Neural cell (in vitro differentiated cells): ENCODE measurements at regions not wholly inside any gene's neighbourhood (a gene's known extent, or its start where the extent isn't known, plus 50 kb on each side); places are given as distances from the start of the nearest gene placed in this dataset.

ENCODE experiments used
- H2AFZ ChIP-seq: fragments of 200-600, 300-800 bp; sonication (generic), shearing (Covaris generic); 2 replicates; pipeline ENCODE4 v1.6.0; 2014; ENCODE audit warnings: low read depth, mild to moderate bottlenecking, antibody characterized with exemption, low read length, moderate library complexity
- H3F3A ChIP-seq: fragments of 200-600 bp; shearing (Covaris generic); 2 replicates; pipeline ENCODE4 v1.6.1; 2016; ENCODE audit warnings: mild to moderate bottlenecking, moderate library complexity, mixed read lengths, antibody characterized with exemption, low read length; ENCODE audit not compliant: insufficient read depth, poor library complexity, severe bottlenecking
- H3K27ac ChIP-seq: fragments of 200-600, 300-800 bp; sonication (generic), shearing (Covaris generic); 2 replicates; pipeline ENCODE4 v1.5.1; 2014; ENCODE audit warnings: mild to moderate bottlenecking, low read length, moderate library complexity
- H3K27me3 ChIP-seq: fragments of 300-800, 200-600 bp; sonication (generic), shearing (Covaris generic); 2 replicates; pipeline ENCODE4 v1.6.0; 2014; ENCODE audit warnings: mild to moderate bottlenecking, low read depth, low read length, moderate library complexity; ENCODE audit not compliant: insufficient read depth
- H3K36me3 ChIP-seq: fragments of 300-800, 200-600 bp; sonication (generic), shearing (Covaris generic); 2 replicates; pipeline ENCODE4 v1.5.1; 2014; ENCODE audit warnings: mild to moderate bottlenecking, antibody characterized with exemption, low read length, moderate library complexity; ENCODE audit not compliant: insufficient read depth
- H3K4me2 ChIP-seq: fragments of 300-800, 200-600 bp; sonication (generic), shearing (Covaris generic); 2 replicates; pipeline ENCODE4 v1.6.0; 2014; ENCODE audit warnings: mild to moderate bottlenecking, low read length
- H3K4me3 ChIP-seq: fragments of 300-800, 200-600 bp; sonication (generic), shearing (Covaris generic); 2 replicates; pipeline ENCODE4 v1.5.1; 2014; ENCODE audit warnings: mild to moderate bottlenecking, low read length, moderate library complexity
- H3K79me2 ChIP-seq: fragments of 200-600 bp; shearing (Covaris generic); replicated peaks from 2 replicates; pipeline ENCODE4 v1.6.0; 2014; ENCODE audit warnings: mild to moderate bottlenecking, low read length, moderate library complexity; ENCODE audit not compliant: insufficient read depth
- H3K9ac ChIP-seq: fragments of 300-800, 200-600 bp; sonication (generic), shearing (Covaris generic); 2 replicates; pipeline ENCODE4 v1.6.1; 2016; ENCODE audit warnings: mild to moderate bottlenecking, low read length, mixed read lengths
- H3K9me2 ChIP-seq: fragments of 200-600 bp; shearing (Covaris generic); 2 replicates; pipeline ENCODE4 v1.6.1; 2016; ENCODE audit warnings: mild to moderate bottlenecking, low read length, mixed read lengths; ENCODE audit not compliant: insufficient read depth
- H3K9me3 ChIP-seq: fragments of 200-600, 300-800 bp; sonication (generic), shearing (Covaris generic); 2 replicates; pipeline ENCODE4 v1.6.1; 2016; ENCODE audit warnings: mild to moderate bottlenecking, mixed run types, low read length, moderate library complexity, mixed read lengths
- H4K20me1 ChIP-seq: fragments of 200-600 bp; shearing (Covaris generic); 2 replicates; pipeline ENCODE4 v1.6.1; 2016; ENCODE audit warnings: mild to moderate bottlenecking, mixed run types; ENCODE audit not compliant: insufficient read depth
- EP300 ChIP-seq: fragments of 450-650 bp; conservative IDR thresholded peaks from 2 replicates; pipeline ENCODE4 v1.6.1; 2014; ENCODE audit warnings: antibody characterized with exemption, mild to moderate bottlenecking, moderate library complexity; ENCODE audit not compliant: poor library complexity, severe bottlenecking
- EZH2 ChIP-seq: fragments of 200-600, 300-800 bp; shearing (Covaris generic), sonication (generic); IDR thresholded peaks from 2 replicates; pipeline ENCODE4 v1.6.1; 2014; ENCODE audit warnings: antibody characterized with exemption, low read length, borderline replicate concordance, mild to moderate bottlenecking; ENCODE audit not compliant: insufficient read depth, poor library complexity, severe bottlenecking
- MXI1 ChIP-seq: fragments of 450-650 bp; conservative IDR thresholded peaks from 2 replicates; pipeline ENCODE4 v1.6.1; 2014; ENCODE audit warnings: antibody characterized with exemption, mild to moderate bottlenecking; ENCODE audit not compliant: poor library complexity, severe bottlenecking
- POLR2AphosphoS5 ChIP-seq: IDR thresholded peaks from 2 replicates; pipeline ENCODE4 v1.6.1; 2012
- RAD21 ChIP-seq: fragments of 450-650 bp; conservative IDR thresholded peaks from 2 replicates; pipeline ENCODE4 v1.6.1; 2014; ENCODE audit warnings: antibody characterized with exemption, mild to moderate bottlenecking, moderate library complexity
- SMC3 ChIP-seq: fragments of 450-650 bp; conservative IDR thresholded peaks from 2 replicates; pipeline ENCODE4 v1.6.1; 2014; ENCODE audit warnings: antibody characterized with exemption, mild to moderate bottlenecking, moderate library complexity; ENCODE audit not compliant: poor library complexity
- TAF1 ChIP-seq: IDR thresholded peaks from 2 replicates; pipeline ENCODE4 v1.6.1; 2012; ENCODE audit warnings: low read depth
- TF ChIP-seq, protein P1 (sequence below): fragments of 450-650 bp; IDR thresholded peaks from 2 replicates; pipeline ENCODE4 v1.5.1; 2014; ENCODE audit warnings: antibody characterized with exemption, mild to moderate bottlenecking, moderate library complexity; ENCODE audit not compliant: poor library complexity, severe bottlenecking
- TF ChIP-seq, protein P2 (sequence below): IDR thresholded peaks from 2 replicates; pipeline ENCODE4 v1.6.1; 2012; ENCODE audit warnings: borderline replicate concordance

DNA sequence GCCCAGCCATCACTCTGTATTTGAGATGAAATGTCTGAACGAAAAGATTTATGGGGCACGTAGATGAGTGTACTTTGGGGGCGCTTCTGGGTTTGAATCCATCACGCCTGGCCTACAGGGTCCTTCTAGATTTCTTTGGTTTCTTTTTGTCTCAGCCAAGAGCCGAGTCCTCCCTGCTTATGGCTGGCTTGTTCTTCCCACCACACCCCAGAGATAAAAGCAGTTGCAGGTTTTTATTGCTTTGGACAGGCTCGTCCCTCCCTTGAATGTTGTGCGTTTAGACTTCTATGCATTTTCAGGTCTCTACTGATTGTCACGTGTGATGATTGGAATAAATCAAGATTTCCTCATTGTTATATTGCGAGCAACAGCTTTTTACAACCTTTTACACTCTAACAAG, 104.8 kb upstream of the CHRNA7 start:
- no peaks in the 10 kb centered on the region for H3K27me3 ChIP-seq

DNA sequence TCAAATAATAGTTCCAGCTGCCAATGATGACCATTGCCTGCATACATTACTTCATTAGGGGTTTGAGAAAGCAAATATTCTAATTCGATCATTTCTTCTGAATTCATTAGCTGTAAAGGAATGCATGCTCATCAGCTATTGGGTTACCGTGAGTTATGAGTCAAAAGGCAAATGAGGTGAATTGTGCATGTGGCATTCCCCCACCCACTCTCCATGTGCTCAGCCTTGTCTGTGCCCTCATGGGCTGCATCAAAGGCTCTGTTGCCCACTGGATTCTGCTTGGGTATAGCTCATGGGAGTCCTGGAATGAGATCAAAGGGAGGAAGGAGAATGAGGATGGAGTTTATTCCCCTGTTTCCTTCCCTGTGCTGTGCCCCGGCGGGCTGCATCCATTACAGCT, 99.3 kb upstream of the CHRNA7 start:
- H3K27ac ChIP-seq, result no peak overlapping the region
- no peaks in the 10 kb centered on the region for H4K20me1 ChIP-seq
- H3K27me3 ChIP-seq, result no peaks in the 10 kb centered on the region
- no peak overlapping the region for H3K4me2 ChIP-seq
- H3K9me3 ChIP-seq, result no peaks in the 10 kb centered on the region
- H3K79me2 ChIP-seq, result no peaks in the 10 kb centered on the region
- no peaks in the 10 kb centered on the region for H3F3A ChIP-seq
- no peak overlapping the region for H3K9ac ChIP-seq
- H3K36me3 ChIP-seq, result no peaks in the 10 kb centered on the region
- no peaks in the 10 kb centered on the region for H3K9me2 ChIP-seq
- no peak overlapping the region for H2AFZ ChIP-seq
- no peak overlapping the region for H3K4me3 ChIP-seq
- TF ChIP-seq POLR2AphosphoS5 (no peak), TAF1 (no peak), SMC3 (no peak), EP300 (no peak), EZH2 (no peak), RAD21 (no peak), MXI1 (no peak)
- TF ChIP-seq, protein P1, sequence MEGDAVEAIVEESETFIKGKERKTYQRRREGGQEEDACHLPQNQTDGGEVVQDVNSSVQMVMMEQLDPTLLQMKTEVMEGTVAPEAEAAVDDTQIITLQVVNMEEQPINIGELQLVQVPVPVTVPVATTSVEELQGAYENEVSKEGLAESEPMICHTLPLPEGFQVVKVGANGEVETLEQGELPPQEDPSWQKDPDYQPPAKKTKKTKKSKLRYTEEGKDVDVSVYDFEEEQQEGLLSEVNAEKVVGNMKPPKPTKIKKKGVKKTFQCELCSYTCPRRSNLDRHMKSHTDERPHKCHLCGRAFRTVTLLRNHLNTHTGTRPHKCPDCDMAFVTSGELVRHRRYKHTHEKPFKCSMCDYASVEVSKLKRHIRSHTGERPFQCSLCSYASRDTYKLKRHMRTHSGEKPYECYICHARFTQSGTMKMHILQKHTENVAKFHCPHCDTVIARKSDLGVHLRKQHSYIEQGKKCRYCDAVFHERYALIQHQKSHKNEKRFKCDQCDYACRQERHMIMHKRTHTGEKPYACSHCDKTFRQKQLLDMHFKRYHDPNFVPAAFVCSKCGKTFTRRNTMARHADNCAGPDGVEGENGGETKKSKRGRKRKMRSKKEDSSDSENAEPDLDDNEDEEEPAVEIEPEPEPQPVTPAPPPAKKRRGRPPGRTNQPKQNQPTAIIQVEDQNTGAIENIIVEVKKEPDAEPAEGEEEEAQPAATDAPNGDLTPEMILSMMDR, result no peak
- TF ChIP-seq, protein P2, sequence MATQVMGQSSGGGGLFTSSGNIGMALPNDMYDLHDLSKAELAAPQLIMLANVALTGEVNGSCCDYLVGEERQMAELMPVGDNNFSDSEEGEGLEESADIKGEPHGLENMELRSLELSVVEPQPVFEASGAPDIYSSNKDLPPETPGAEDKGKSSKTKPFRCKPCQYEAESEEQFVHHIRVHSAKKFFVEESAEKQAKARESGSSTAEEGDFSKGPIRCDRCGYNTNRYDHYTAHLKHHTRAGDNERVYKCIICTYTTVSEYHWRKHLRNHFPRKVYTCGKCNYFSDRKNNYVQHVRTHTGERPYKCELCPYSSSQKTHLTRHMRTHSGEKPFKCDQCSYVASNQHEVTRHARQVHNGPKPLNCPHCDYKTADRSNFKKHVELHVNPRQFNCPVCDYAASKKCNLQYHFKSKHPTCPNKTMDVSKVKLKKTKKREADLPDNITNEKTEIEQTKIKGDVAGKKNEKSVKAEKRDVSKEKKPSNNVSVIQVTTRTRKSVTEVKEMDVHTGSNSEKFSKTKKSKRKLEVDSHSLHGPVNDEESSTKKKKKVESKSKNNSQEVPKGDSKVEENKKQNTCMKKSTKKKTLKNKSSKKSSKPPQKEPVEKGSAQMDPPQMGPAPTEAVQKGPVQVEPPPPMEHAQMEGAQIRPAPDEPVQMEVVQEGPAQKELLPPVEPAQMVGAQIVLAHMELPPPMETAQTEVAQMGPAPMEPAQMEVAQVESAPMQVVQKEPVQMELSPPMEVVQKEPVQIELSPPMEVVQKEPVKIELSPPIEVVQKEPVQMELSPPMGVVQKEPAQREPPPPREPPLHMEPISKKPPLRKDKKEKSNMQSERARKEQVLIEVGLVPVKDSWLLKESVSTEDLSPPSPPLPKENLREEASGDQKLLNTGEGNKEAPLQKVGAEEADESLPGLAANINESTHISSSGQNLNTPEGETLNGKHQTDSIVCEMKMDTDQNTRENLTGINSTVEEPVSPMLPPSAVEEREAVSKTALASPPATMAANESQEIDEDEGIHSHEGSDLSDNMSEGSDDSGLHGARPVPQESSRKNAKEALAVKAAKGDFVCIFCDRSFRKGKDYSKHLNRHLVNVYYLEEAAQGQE, result no peak

More for the DNA sequence above, 104.8 kb upstream of the CHRNA7 start:
- TF ChIP-seq TAF1 (no peak), EP300 (no peak), MXI1 (no peak), RAD21 (no peak), EZH2 (no peak), SMC3 (no peak), POLR2AphosphoS5 (no peak)
- TF ChIP-seq, protein P2, result no peak
- TF ChIP-seq, protein P1, result no peak
- H3F3A ChIP-seq, result no peaks in the 10 kb centered on the region
- peaks cover 3% of the 10 kb centered on the region for H3K9me3 ChIP-seq
- no peak overlapping the region for H3K9ac ChIP-seq
- no peak overlapping the region for H3K4me3 ChIP-seq
- H3K27ac ChIP-seq, result no peak overlapping the region
- no peak overlapping the region for H3K4me2 ChIP-seq
- H3K36me3 ChIP-seq, result no peaks in the 10 kb centered on the region
- no peaks in the 10 kb centered on the region for H3K9me2 ChIP-seq
- no peaks in the 10 kb centered on the region for H3K79me2 ChIP-seq
- H4K20me1 ChIP-seq, result no peaks in the 10 kb centered on the region
- H2AFZ ChIP-seq, result no peak overlapping the region
